ENCODE measurements at regions not wholly inside any gene's neighbourhood (a gene's known extent, or its start where the extent isn't known, plus 50 kb on each side); places are given as distances from the start of the nearest gene placed in this dataset.

DNA sequence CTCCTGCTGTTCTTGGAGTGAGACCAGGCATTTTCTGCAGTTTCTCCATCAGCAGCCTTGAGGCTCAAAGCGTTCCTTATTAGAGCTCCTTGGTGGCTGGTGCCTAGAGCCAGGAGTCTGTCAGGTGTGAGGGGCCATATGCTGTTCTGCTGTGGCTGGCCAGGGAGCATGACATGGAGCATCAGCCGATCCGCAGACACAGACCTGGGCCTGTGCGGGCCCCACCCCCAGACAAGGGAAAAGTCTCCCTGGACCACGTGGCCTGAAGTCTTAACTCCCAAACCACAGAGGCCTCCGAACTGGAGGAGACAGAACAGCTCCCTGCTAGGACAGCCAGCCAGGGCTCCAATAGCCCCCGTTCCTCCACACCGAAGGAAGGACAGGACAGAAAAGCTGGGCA lies 162.7 kb upstream of the CIBAR2 start:
- DNase-seq (ENCODE audit: low spot score), result no peak
- ChIA-PET CTCF (ENCODE audit: low intra/inter-chr PET ratio, low total read pairs) (interaction anchor here (1.1 to 2.3 kb wide), 8 partner anchors 14 to 160 kb away, joined by 3 to 20 read pairs (median 8); no protein-coding TSS in a partner anchor), POLR2A (interaction anchor here (1.2 kb wide), 1 partner anchor 14 kb away, joined by 3 read pairs; no protein-coding TSS in a partner anchor)
- in situ Hi-C loops (cut with HindIII; ENCODE audit: extremely low pct_ligation_motif_present, low pct_unique_long_range_greater_than_20kb) (no loop called here), intact Hi-C loops (cut with micrococcal nuclease; ENCODE audit: unreplicated experiment) (loop anchor here (1.0 to 2.0 kb wide), 2 partner anchors 56 to 160 kb away; no protein-coding TSS in a partner anchor)
- no peaks in the 10 kb centered on the region for H3K79me2 ChIP-seq (ENCODE audit: insufficient read depth, low read length)
- H3K27me3 ChIP-seq (ENCODE audit: control insufficient read depth in 1 of 2, insufficient read depth in 2 of 2, low read length in 2 of 2), result peaks cover 3 to 4% of the 10 kb centered on the region in 2 experiments; a peak in 2 of 5 replicates
- no peak for ATAC-seq
- FAIRE-seq, result no peak
- no peak overlapping the region for H3K27ac ChIP-seq (ENCODE audit: extremely low read length, insufficient read depth, low read length)
- no peak overlapping the region for H3K4me3 ChIP-seq (replicated peaks in 1 of 3; ENCODE audit: insufficient read depth in 1 of 3, low read depth in 2 of 3, low read length in 3 of 3)
- peaks cover 11% of the 10 kb centered on the region; the same call in 1 of the 2 replicates for H4K20me1 ChIP-seq (ENCODE audit: insufficient read depth, low read length)
- no TSS peak for BruUV-seq (replicated peaks)
- no peak overlapping the region for H2AFZ ChIP-seq (ENCODE audit: low read length)
- no peaks in the 10 kb centered on the region for H3K36me3 ChIP-seq (replicated peaks in 1 of 2; ENCODE audit: control insufficient read depth in 1 of 2, insufficient read depth in 2 of 2, low read length in 2 of 2)
- H3K4me2 ChIP-seq (ENCODE audit: low read depth, low read length), result no peak overlapping the region
- peaks cover 6% of the 10 kb centered on the region; the same call in 1 of the 2 replicates for H3K4me1 ChIP-seq (ENCODE audit: insufficient read depth, low read length)
- H3K9me3 ChIP-seq (ENCODE audit: low read length), result no peaks in the 10 kb centered on the region
- TF ChIP-seq MEIS1 (CRISPR knock-in tag; IDR thresholded peaks at IDR 0.05; ENCODE audit: borderline replicate concordance) (no peak), NPAS2 (CRISPR knock-in tag; IDR thresholded peaks at IDR 0.05; ENCODE audit: borderline replicate concordance) (no peak), HIVEP1 (CRISPR knock-in tag; IDR thresholded peaks at IDR 0.05) (peak; percentile 6; the same call in 1 of the 2 replicates), HMG20A (CRISPR knock-in tag; IDR thresholded peaks at IDR 0.05; ENCODE audit: borderline replicate concordance) (no peak), BCL3 (CRISPR knock-in tag; IDR thresholded peaks at IDR 0.05) (0 out of 2 replicates have a peak, but pooled peaks have one; percentile 12), NRL (CRISPR knock-in tag; IDR thresholded peaks at IDR 0.05; ENCODE audit: borderline replicate concordance) (peak; percentile 49; the same call in 1 of the 2 replicates), BRCA1 (CRISPR knock-in tag; IDR thresholded peaks at IDR 0.05) (no peak), DR1 (CRISPR knock-in tag; IDR thresholded peaks at IDR 0.05) (no peak), NFKB2 (CRISPR knock-in tag; IDR thresholded peaks at IDR 0.05; ENCODE audit: borderline replicate concordance) (no peak), MTA3 (CRISPR knock-in tag; IDR thresholded peaks at IDR 0.05) (no peak), IRX3 (CRISPR knock-in tag; IDR thresholded peaks at IDR 0.05; ENCODE audit: borderline replicate concordance, low read depth) (no peak), ZNF274 (CRISPR knock-in tag; IDR thresholded peaks at IDR 0.05) (no peak), KDM1A (CRISPR knock-in tag; IDR thresholded peaks at IDR 0.05) (no peak), ZBTB39 (CRISPR knock-in tag; IDR thresholded peaks at IDR 0.05) (no peak), FOXK2 (IDR thresholded peaks at IDR 0.05) (no peak)
- TF ChIP-seq, protein P1, sequence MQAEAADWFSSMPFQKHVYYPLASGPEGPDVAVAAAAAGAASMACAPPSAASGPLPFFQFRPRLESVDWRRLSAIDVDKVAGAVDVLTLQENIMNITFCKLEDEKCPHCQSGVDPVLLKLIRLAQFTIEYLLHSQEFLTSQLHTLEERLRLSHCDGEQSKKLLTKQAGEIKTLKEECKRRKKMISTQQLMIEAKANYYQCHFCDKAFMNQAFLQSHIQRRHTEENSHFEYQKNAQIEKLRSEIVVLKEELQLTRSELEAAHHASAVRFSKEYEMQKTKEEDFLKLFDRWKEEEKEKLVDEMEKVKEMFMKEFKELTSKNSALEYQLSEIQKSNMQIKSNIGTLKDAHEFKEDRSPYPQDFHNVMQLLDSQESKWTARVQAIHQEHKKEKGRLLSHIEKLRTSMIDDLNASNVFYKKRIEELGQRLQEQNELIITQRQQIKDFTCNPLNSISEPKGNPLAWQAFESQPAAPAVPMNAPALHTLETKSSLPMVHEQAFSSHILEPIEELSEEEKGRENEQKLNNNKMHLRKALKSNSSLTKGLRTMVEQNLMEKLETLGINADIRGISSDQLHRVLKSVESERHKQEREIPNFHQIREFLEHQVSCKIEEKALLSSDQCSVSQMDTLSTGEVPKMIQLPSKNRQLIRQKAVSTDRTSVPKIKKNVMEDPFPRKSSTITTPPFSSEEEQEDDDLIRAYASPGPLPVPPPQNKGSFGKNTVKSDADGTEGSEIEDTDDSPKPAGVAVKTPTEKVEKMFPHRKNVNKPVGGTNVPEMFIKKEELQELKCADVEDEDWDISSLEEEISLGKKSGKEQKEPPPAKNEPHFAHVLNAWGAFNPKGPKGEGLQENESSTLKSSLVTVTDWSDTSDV (CRISPR knock-in tag; IDR thresholded peaks at IDR 0.05), result peak; percentile 56; the same call in 1 of the 2 replicates
- no peak overlapping the region for H3K9ac ChIP-seq (ENCODE audit: insufficient read depth, low read depth, low read length)
- 0% methylated on average over 2 of the region's 8 CpGs for WGBS (ENCODE audit: low lambda C conversion rate)
